Muscle of arm (tissue), 1 donor: ENCODE measurements at regions not wholly inside any gene's neighbourhood (a gene's known extent, or its start where the extent isn't known, plus 50 kb on each side); places are given as distances from the start of the nearest gene placed in this dataset.

ENCODE experiments used
- DNase-seq: peaks from one replicate; pipeline ENCODE4 v3.0.0-alpha.2; 2013

DNA sequence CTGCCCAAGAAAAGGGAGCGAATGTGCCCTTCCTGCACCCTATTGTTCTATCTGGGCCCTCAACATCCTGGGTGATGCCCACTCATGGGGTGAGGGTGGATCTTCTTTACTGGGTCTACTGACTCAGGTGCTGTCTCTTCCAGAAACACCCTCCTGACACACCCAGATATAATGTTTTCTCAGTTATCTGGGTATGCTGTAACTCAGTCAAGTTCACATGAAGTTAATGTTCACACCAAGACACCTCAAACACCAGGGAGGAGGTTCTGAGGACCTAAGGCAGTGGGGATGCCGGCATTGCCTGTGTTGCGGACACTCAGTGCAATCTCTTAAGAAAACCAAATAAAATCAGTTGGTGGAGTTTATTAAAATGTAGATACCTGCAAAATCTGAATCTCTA, 500.9 kb downstream of the BCL11A start:
- DNase-seq = no peak

DNA sequence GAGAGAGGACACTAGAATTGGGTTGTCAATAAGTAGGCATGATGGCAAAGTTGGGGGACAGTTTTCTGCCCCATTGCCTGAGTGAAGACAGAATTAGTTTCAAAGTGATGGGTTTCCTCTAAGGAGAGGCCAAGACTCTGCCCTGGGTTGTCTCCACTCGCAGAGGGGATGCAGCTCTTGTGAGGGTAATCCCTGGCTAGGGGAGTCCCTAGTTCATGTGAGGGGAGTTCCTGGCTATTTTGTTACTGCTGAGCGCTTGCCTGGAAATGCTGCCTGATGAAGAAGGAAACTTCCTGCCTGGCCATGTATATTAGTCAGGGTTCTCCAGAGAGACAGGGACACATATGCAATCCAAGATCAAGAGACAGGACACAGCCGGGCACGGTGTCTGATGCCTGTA, 501.5 kb downstream of the BCL11A start:
- no peak for DNase-seq

DNA sequence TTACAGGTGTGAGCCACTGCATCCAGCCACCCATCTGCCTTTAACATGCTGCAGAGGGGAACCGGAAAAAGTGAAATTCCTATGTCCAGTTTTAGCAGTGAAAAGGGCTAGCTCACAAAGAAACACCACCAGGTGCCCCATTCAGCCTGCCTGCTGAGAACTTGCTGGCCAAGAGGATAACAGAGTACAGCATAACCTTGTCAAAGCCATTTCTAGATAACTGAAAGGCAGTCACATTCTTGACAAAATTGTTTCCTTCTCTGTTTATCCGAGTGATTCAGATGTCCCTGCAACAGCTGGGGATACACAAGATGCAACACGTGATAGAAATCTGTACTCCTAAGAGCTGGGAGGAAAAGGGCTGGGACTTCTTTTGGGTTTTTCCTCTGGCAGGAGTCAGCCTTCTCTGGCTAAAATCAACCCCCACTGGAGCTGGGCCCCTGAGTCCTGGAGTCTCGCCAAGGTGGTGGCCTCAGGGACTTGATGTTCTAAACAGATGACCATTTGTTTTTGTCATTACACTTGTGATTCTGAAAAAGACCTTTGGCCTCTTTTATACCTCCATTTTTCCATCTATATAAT, 505.4 kb downstream of the BCL11A start:
- peak; percentile 6 for DNase-seq

DNA sequence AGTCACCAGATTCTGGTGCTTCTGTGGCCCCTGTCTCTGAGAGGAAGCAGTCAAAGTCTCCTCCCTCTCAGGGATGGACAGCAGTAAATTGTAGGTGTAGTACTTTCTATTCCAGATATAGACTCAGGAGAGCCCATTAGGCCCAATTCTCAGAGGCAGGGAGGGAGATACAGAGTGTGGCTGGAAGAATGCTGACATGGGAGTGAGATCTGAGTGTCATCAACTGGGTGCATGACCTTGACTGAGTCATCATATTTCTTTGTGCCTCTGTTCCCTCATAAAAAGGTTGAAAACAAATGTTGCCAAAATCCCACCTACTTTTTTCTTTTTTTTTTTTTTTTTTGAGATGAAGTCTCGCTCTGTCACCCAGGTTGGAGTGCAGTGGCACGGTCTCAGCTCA, 506.1 kb downstream of the BCL11A start:
- DNase-seq = no peak

DNA sequence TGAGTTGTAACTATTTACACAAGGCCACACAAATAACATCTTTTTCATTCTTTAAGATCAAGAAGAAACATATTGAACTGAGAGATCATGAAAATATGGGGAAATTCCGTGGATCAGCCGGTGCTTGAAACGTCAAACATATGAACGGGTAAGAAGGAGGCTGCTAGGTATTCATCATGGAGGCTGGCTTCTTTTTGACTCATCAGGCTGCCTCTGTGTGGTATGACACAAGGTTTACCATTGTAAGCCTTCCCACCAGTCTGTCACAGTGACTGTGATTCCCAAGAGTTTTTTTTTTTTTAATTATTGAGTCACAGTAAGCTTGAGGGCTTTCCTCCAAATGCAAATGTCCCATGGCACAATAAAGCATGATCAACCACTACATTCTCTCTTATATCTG, 506.9 kb downstream of the BCL11A start:
- no peak for DNase-seq

DNA sequence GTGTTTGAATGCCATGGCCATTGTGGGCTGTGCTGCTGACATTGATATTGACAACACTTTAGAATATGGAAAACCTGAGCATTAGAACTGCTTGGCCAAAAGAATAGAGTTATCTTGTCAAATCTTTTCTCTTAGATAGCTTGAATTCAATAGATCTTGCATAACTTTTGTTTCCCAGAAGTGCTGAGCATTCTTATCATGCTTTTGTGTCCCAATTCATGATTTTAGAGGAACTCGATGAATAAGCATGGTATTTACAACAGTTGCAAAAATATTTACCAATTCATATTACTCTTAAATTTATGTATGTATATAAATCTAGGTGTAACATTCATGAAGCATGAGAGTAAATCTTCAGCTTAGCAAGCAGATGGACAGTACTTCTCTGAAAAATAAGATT, 508.0 kb downstream of the BCL11A start:
- DNase-seq = no peak

DNA sequence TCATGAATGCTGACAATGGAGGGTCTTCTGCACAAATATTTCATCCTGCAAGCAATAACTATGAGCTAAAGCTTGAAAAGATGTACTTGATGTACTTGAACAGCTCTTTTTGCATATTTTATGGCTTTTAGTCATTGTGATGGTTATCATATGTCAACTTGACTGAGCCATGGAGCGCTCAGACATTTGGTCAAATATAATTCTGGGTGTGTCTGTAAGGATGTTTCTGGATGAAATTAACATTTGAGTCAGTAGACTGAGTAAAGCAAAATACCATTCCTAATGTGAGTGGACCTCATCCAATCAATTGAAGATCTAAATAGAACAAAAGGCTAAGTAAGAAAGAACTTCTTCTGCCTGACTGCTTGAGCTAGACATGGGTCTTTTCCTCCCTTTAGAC, 509.0 kb downstream of the BCL11A start:
- DNase-seq = no peak

DNA sequence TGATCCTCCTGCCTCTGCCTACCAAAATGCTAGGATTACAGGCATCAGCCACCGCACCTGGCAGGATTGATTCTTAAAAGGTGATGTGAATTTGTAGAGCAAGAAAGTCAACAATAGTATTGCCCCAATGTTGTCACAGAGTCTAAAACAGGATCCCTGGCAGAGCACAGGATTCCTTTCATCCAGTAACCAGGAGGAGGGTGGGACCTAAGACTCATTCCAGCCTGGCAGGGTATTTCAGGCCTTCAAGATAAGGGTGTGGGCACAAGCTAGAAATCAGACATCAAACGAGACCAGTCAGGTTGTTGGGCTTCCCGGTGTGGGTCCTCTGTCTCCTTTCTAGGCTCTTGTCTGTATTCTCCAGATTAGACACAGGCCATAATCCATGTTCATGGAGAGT, 511.4 kb downstream of the BCL11A start:
- no peak for DNase-seq

DNA sequence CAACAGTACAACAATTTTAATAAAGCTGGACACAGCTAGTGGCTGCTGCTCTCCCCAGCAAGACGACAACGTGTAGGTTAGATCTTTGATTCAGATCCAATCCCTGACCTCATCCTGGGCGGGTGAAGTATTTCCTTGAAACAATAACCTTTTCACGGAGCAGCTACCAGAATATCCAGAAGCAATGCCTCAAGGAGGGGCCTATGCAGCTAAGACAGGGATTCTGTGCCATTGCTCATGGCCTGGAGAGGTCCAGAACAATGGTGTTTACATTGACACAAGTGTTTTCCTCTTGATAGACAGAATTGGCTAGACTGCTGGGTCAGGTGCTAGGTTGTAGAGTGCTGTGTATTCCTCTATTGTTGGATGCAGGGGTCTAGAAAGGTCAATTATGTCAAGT, 520.1 kb downstream of the BCL11A start:
- DNase-seq = no peak

DNA sequence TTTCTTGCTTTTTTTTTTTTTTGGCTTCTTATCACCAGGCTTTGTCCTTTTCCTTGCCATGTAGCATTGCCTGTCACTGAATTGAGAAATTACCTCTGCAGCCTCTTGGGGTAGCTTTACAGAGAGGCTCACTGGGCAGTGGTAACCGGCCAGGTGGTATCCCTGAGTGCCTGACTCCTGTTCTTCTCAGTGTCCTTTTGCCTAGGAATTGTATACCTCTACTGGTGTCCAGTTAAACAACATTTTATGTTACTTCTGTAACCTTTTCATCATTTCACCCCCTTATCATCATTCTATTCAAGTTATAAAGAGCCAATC, 523.9 kb downstream of the BCL11A start:
- DNase-seq = no peak

DNA sequence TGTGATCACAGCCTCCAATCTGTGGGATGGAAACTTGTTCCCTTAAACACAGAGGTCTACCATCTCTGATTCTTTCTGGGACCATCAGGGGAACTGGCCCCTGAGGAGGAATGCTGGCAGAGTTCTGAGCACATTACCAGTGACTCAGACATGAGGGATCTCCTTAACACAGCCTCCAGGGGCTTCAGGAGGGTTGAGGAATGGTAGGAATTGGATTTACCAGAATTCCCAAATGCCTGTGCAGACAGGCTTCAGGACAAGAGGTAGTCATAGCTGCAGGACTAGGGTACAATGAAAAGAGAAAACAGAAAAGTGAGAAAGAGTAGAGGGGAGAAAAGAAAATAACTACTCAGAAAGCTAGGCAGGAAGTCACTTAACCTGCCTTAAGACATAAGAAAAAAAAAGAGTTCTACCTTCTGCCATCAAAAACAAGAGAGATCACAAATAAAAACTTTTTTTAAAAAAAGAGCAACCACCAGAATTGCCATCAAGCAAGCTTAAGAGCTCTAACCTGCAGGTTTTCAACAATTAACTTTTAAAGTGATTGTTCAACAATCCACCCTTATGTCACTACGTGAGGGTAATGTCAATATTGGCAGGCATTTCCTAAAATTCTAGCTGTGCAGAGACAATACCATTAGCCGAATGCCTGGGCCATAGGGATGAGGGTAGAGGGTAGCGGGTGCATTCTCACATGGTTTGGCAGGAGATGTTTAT, 524.4 kb downstream of the BCL11A start:
- DNase-seq = no peak

DNA sequence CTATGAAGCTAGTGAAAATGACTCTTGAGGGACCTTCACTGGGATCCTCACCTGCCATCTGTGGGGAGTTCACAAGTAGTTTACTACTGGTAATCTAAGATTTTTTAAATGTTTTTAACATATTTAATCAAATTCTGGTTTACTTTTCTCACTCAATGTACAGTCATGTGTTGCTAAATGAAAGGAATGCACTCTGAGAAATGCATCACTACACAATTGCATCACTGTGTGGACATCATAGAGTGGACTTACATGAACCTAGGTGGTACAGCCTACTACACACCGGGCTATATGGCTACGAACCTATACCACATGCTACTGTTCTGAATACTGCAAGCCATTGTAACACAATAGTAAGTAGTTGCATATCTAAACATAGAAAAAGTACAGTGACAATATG, 528.0 kb downstream of the BCL11A start:
- DNase-seq = no peak

DNA sequence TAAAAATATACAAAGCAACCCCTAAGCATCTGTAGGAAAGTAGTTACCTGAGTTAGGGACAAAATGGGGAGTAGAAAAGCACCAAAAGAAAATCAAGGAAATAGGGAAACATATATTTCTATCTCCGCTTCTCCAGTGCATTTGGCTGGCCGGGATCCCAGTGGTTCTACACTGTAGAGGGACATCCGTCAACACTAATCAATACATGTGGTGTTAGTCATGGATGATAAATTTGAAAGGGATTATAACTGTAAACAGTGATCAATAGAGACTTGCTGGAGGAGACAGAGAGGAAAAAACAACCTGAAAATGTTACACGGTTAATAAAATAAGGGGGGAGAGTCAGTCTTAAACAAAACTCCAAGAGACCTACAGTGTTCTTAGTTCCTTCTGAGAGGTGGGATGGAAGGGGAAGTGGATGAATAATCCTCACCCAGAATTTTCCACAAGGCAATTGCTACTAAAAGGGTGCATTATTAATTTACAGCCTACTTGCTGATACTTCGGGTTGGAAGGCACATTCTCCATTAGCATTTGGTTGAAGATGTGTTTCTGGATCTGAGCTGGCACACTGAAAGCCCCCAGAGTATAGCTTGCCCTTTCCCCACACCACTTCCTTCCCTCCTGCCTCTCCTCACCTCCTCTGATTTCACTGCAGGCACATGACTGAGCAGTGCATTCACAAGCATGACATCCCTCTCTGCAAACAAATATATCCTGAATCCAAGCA, 530.0 kb downstream of the BCL11A start:
- no peak for DNase-seq

DNA sequence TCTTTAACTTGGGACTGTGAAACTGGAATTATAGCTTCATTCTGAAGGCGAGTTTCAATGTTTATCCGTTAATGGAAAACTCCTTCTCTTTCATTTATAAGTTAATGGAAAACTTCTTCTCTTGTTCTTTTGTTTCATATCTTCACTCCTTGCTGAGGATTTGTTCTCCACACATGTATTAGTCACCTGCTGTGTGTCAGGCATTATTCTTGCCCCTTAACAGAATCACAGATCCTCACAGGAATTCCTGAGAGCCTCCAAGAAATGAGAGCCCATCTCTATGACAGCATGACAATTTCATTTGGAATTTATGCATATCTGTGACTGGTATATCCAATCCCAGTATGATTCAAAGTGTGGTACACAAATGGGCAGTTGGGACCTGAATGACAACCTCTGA, 545.8 kb downstream of the BCL11A start:
- DNase-seq = no peak

DNA sequence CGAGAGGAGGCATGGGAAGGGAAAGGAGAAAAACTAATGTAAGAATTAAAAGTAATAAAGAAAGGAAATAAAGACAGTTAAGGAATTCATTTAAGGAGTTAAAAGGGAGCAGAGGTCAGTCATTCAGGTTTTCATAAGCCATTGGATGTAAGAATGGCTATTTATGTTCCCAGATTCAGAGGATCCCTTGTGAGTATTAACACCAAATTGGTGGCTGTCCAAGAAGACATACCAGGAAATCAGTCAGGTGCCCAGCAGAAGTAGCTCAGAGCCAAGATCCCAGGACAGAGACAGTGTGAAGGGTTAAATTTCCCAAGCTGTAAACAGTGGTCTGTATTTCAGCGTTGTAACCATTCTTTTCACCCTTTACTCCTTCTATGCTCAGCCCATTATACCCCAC, 550.4 kb downstream of the BCL11A start:
- no peak for DNase-seq

DNA sequence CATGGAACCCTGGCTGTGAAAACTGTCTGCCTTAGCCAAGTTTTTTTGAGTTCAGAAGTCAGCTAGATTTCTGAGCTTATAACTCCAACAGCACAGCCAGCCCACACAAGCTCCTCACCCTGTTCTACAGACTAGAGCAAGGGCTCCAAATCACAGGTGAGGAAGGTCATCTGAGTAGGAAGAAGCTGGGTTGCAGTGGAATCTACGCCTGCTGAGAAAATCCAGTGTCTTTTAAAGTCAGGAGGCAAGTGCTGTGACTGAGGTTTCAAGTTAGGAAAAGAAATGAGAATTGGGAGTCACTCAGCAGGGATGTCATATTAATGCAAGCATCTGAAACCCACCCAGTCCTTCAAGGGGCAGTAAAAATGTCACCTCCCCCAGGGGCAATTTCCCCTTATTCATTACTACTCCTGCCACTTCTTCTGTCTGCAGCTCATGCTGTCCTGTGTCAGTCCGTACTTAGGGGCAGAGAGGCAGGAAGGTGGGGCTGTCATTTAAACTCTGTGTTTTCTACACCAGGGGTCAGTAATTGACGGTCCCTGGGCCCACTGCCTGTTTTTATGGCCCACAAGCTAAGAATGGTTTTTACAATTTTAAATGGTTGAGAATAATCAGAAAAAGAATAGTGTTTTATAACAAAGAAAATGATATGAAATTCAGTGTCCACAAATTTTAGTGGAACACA, 551.1 kb downstream of the BCL11A start:
- DNase-seq = peak; percentile 1

DNA sequence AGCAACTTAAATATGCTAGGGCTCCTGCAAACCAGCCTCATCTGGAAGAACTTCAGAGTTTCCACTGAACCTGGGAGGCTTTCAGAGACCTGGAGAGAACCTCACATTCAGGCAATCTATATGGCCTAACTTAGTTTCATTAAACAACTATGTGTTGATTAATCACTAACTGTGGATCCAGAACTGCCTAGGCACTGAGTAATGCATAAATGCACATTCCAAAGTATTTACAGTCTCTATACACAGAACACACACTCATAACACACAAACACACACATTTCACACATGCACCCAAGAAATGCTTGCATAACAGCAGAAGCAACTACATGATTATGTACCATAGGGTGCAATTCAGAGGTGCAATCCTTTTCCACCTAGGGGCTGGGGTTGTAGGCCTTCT, 552.8 kb downstream of the BCL11A start:
- no peak for DNase-seq

DNA sequence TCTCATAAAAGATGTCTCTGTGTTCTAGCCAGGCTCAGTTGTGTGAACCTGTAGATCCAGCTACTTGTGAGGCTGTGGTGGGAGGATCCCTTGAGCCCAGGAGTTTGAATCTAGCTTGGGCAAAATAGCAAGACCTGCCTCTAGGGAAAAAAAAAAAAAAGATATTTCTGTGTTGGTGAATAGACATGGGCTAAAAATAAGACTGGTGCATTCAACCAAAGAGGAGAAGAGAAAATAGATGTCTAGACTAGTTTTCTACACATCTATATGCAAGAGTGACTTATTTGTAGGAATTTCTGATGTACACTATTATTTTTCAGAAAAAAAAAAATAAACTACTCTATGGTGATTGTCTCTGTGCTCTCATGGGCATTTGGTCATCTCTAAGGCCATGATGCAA, 555.1 kb downstream of the BCL11A start:
- no peak for DNase-seq

DNA sequence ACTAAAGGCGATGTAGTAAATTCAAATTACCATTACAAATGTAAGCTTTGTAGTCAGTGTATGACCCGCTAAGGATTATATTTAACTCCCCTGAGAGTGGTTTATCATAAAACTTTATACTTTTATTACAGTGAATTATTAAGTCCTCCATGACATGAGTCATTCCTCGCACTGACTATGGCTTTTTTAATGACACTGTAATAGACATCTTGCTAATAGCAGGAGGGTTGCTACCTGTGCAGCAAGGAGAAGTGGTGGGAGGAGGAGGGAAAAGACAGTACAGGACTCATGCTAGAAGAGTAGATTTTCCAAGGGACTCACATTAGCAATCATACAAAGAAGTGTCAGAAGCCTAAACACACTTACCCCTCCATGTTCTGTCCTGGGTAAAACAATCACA, 556.1 kb downstream of the BCL11A start:
- DNase-seq = no peak

DNA sequence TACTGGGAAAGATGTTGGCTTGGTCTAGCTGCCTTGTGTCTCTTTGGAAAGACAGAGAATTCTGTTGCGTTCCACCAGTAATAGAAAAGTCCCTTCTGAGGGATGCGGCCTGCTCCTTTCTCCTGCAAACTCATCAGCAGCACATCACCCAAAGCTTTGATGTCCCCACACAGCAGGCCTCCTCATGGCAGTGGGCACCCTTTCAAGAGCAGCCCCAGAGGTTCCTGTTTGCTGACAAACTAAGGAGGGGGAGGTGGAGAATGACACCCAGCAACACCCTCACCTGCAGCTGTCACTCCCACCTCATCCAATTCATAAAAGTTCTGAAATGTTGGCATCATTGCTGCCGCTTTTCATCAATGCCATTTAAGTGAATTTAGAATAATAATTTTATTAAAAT, 556.6 kb downstream of the BCL11A start:
- no peak for DNase-seq

DNA sequence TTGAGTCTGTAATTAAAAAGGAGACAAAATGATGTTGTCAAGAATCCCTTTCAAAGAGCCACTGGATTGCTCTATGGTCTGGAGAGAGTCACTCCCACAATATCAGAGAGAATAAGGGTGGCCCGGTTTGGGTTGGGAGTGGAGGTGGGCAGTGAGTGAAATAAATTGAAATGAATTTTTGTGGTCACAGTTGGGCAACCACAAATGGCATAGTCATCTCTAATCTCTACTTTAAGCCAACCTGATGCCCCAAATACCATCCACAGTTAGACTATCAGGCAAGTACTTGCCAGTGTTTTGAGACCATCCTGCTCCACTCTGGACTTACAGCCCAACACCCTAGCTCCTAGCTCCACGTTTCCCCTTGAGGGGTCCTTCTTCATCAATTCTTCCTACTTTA, 559.7 kb downstream of the BCL11A start:
- DNase-seq = no peak

DNA sequence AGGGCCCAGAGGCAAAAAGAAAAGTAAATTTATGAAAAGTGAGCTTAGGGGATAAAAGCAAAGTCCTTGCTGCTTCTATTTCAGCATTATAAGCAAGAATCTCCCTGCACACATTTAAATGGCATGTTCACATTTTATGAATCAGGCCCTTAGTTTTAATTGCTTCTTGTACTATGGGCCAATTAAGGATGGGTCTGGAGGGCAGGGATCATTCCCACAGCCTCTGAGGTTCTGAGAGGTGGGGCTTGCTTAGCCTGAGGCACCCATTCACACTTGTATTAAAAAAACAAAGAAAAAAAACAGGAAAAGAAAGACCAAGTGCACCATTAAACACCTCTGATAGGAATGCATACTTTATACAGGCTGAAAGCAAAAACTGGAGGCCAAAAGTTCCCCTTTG, 565.1 kb downstream of the BCL11A start:
- DNase-seq = no peak

DNA sequence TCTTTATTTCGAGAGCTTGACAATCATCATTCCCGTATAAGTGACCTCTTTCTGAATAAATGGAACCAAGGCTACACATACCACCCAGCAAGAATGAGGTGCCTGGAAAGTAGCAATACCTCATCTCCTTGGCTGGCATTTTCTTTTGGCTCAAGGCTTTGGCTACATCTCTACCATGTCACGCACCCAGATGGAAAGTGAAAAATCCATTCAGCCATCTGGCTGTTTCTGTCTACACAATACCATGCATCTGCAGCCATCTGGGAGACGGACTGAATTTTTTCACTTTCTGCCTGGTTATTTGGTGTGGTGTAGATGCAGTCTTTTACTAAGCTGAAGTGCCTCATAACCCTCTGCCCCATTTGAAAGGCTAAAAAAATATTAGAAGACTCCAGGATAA, 566.9 kb downstream of the BCL11A start:
- no peak for DNase-seq
